HEK293 (cell line): ENCODE measurements at regions not wholly inside any gene's neighbourhood (a gene's known extent, or its start where the extent isn't known, plus 50 kb on each side); places are given as distances from the start of the nearest gene placed in this dataset.

Experiments
- CTCF ChIA-PET: fragments of 350-600 bp; formaldehyde crosslinking; extraction: SDS; loops from one replicate; lab custom pipeline; 2021; ENCODE audit warnings: antibody characterized with exemption; lab: Yijun Ruan, JAX
- POLR2A ChIA-PET: fragments of 300-600 bp; formaldehyde crosslinking; extraction: SDS; loops from one replicate; lab custom pipeline; 2020; ENCODE audit warnings: antibody characterized with exemption, inconsistent platforms; lab: Yijun Ruan, JAX
- H3K27ac ChIP-seq: fragments of 200-500 bp; sonication (Bioruptor generic); 2 replicates; pipeline ENCODE4 v1.5.1; 2014; ENCODE audit warnings: low read depth, low read length, control low read depth, inconsistent platforms; ENCODE audit errors: extremely low read depth
- H3K36me3 ChIP-seq, 2 experiments: fragments of 200-500 bp in 1 of 2; sonication (Bioruptor generic) in 1 of 2; 1 replicate in 1 of 2; 2 replicates in 1 of 2; pipeline ENCODE4 v1.5.1; 2014 to 2017; ENCODE audit warnings: inconsistent platforms in 2 of 2, low read length in 2 of 2; ENCODE audit not compliant: control insufficient read depth in 2 of 2, insufficient read depth in 1 of 2
- H3K4me1 ChIP-seq: fragments of 200-500 bp; sonication (Bioruptor generic); 2 replicates; pipeline ENCODE4 v1.5.1; 2014; ENCODE audit warnings: mild to moderate bottlenecking, low read length, inconsistent platforms; ENCODE audit not compliant: control insufficient read depth, insufficient read depth
- H3K4me3 ChIP-seq: 2 replicates; pipeline ENCODE4 v1.5.1; 2011; ENCODE audit warnings: low read depth, mild to moderate bottlenecking, control low read depth, low read length, moderate library complexity
- H3K9me3 ChIP-seq: fragments of 200-500 bp; sonication (Bioruptor generic); 2 replicates; pipeline ENCODE4 v1.5.1; 2014; ENCODE audit warnings: low read depth, low read length, inconsistent platforms; ENCODE audit not compliant: control insufficient read depth, insufficient read depth
- AEBP2 ChIP-seq: fragments of 450-650 bp; formaldehyde crosslinking; IDR thresholded peaks from 2 replicates; pipeline ENCODE4 v1.5.1; 2016; ENCODE audit warnings: missing biosample characterization, missing genetic modification characterization, borderline replicate concordance
- GLIS1 ChIP-seq: fragments of 450-650 bp; formaldehyde crosslinking; IDR thresholded peaks from 2 replicates; pipeline ENCODE4 v1.5.1; 2016; ENCODE audit warnings: missing biosample characterization, missing genetic modification characterization
- MZF1 ChIP-seq: fragments of 450-650 bp; formaldehyde crosslinking; IDR thresholded peaks from 2 replicates; pipeline ENCODE4 v1.5.1; 2017; ENCODE audit warnings: missing biosample characterization, missing genetic modification characterization, borderline replicate concordance
- SALL2 ChIP-seq: fragments of 450-650 bp; formaldehyde crosslinking; IDR thresholded peaks from 2 replicates; pipeline ENCODE4 v1.5.0; 2017; ENCODE audit warnings: missing biosample characterization, mild to moderate bottlenecking, missing genetic modification characterization, borderline replicate concordance
- SP7 ChIP-seq: fragments of 450-650 bp; formaldehyde crosslinking; IDR thresholded peaks from 2 replicates; pipeline ENCODE4 v1.5.1; 2016; ENCODE audit warnings: missing biosample characterization, missing genetic modification characterization
- ZBTB11 ChIP-seq: fragments of 450-650 bp; formaldehyde crosslinking; conservative IDR thresholded peaks from 2 replicates; pipeline ENCODE4 v1.5.1; 2016; ENCODE audit warnings: low read depth, missing biosample characterization, missing genetic modification characterization
- ZBTB20 ChIP-seq: fragments of 450-650 bp; formaldehyde crosslinking; IDR thresholded peaks from 2 replicates; pipeline ENCODE4 v1.5.1; 2016; ENCODE audit warnings: missing biosample characterization, missing genetic modification characterization
- ZNF121 ChIP-seq: fragments of 450-650 bp; formaldehyde crosslinking; IDR thresholded peaks from 2 replicates; pipeline ENCODE4 v1.5.1; 2016; ENCODE audit warnings: missing biosample characterization, missing genetic modification characterization
- ZNF221 ChIP-seq: fragments of 450-650 bp; formaldehyde crosslinking; IDR thresholded peaks from 2 replicates; pipeline ENCODE4 v1.5.1; 2017; ENCODE audit warnings: missing biosample characterization, missing genetic modification characterization, borderline replicate concordance
- ZNF24 ChIP-seq: fragments of 450-650 bp; formaldehyde crosslinking; IDR thresholded peaks from 2 replicates; pipeline ENCODE4 v1.5.1; 2016; ENCODE audit warnings: missing biosample characterization, missing genetic modification characterization
- ZNF274 ChIP-seq, 2 experiments: fragments of 200-500 bp in 1 of 2; fragments of 450-650 bp in 1 of 2; sonication (Bioruptor generic) in 1 of 2; formaldehyde crosslinking in 1 of 2; IDR thresholded peaks; 2 replicates each; pipeline versions ENCODE4 v1.5.1 to v1.6.1; 2014 to 2016; ENCODE audit warnings: borderline replicate concordance in 1 of 2, inconsistent platforms in 1 of 2, low read length in 1 of 2, missing biosample characterization in 1 of 2, missing genetic modification characterization in 1 of 2
- ZNF335 ChIP-seq: fragments of 450-650 bp; formaldehyde crosslinking; conservative IDR thresholded peaks from 2 replicates; pipeline ENCODE4 v1.5.1; 2016; ENCODE audit warnings: missing biosample characterization, missing genetic modification characterization
- ZNF48 ChIP-seq: fragments of 450-650 bp; formaldehyde crosslinking; IDR thresholded peaks from 2 replicates; pipeline ENCODE4 v1.5.1; 2016; ENCODE audit warnings: missing biosample characterization, missing genetic modification characterization
- ZNF560 ChIP-seq: fragments of 450-650 bp; formaldehyde crosslinking; IDR thresholded peaks from 2 replicates; pipeline ENCODE4 v1.5.1; 2017; ENCODE audit warnings: missing biosample characterization, missing genetic modification characterization, borderline replicate concordance
- ZNF629 ChIP-seq: fragments of 450-650 bp; formaldehyde crosslinking; IDR thresholded peaks from 2 replicates; pipeline ENCODE4 v1.5.1; 2017; ENCODE audit warnings: missing biosample characterization, missing genetic modification characterization
- ZNF747 ChIP-seq: fragments of 450-650 bp; formaldehyde crosslinking; IDR thresholded peaks from 2 replicates; pipeline ENCODE4 v1.5.1; 2016; ENCODE audit warnings: missing biosample characterization, missing genetic modification characterization
- ZNF76 ChIP-seq: fragments of 450-650 bp; formaldehyde crosslinking; IDR thresholded peaks from 2 replicates; pipeline ENCODE4; 2016; ENCODE audit warnings: low read depth, missing biosample characterization, missing genetic modification characterization, borderline replicate concordance
- ZNF843 ChIP-seq: fragments of 450-650 bp; formaldehyde crosslinking; IDR thresholded peaks from 2 replicates; pipeline ENCODE4 v1.5.1; 2016; ENCODE audit warnings: missing biosample characterization, missing genetic modification characterization
- TF ChIP-seq, protein P1 (sequence below): fragments of 450-650 bp; formaldehyde crosslinking; IDR thresholded peaks from 2 replicates; pipeline ENCODE4 v1.5.1; 2016; ENCODE audit warnings: missing biosample characterization, missing genetic modification characterization
- TF ChIP-seq, protein P2 (sequence below): fragments of 450-650 bp; formaldehyde crosslinking; IDR thresholded peaks from 2 replicates; pipeline ENCODE4 v1.5.1; 2016; ENCODE audit warnings: missing biosample characterization, missing genetic modification characterization, low read depth
- TF ChIP-seq, protein P3 (sequence below): fragments of 450-650 bp; formaldehyde crosslinking; IDR thresholded peaks from 2 replicates; pipeline ENCODE4 v1.5.1; 2016; ENCODE audit warnings: missing biosample characterization, missing genetic modification characterization

GRCh38 chr7:131880078-131880477, 323.6 kb upstream of the PODXL start:
- H3K4me3 ChIP-seq: no peak overlapping the region
- CTCF ChIA-PET: no interaction called here
- TF ChIP-seq GLIS1 (tag by site-specific recombination) (peak; percentile 63), ZNF747 (no peak), ZNF121 (tag by site-specific recombination) (no peak), MZF1 (tag by site-specific recombination) (no peak)
- TF ChIP-seq, all 188 proteins: peak for 1
- no peaks in the 10 kb centered on the region for H3K36me3 ChIP-seq
- H3K27ac ChIP-seq: no peak overlapping the region
- POLR2A ChIA-PET: no interaction called here
- H3K9me3 ChIP-seq: no peaks in the 10 kb centered on the region
- no peaks in the 10 kb centered on the region for H3K4me1 ChIP-seq

GRCh38 chr7:131879424-131879823, 323.0 kb upstream of the PODXL start:
- Histone ChIP-seq H3K27ac (no peak overlapping the region), H3K9me3 (no peaks in the 10 kb centered on the region), H3K36me3 (no peaks in the 10 kb centered on the region), H3K4me3 (no peak overlapping the region), H3K4me1 (no peaks in the 10 kb centered on the region)
- ChIA-PET CTCF (interaction anchor here (0.7 kb wide), 1 partner anchor 15 kb away, joined by 3 read pairs; no protein-coding TSS in a partner anchor), POLR2A (no interaction called here)
- no peak for TF ChIP-seq ZBTB11
- no peak for TF ChIP-seq AEBP2 (tag by site-specific recombination)
- TF ChIP-seq ZNF221: no peak
- no peak for TF ChIP-seq SALL2 (tag by site-specific recombination)
- TF ChIP-seq, protein P1, sequence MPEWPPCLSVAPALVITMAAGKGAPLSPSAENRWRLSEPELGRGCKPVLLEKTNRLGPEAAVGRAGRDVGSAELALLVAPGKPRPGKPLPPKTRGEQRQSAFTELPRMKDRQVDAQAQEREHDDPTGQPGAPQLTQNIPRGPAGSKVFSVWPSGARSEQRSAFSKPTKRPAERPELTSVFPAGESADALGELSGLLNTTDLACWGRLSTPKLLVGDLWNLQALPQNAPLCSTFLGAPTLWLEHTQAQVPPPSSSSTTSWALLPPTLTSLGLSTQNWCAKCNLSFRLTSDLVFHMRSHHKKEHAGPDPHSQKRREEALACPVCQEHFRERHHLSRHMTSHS (tag by site-specific recombination): no peak
- no peak for TF ChIP-seq ZNF274 (IDR thresholded peaks at IDR 0.05; ENCODE audit: low read length)
- TF ChIP-seq ZNF274 (tag by site-specific recombination; IDR thresholded peaks at IDR 0.05; ENCODE audit: borderline replicate concordance): no peak
- TF ChIP-seq ZNF76 (tag by site-specific recombination): no peak
- no peak for TF ChIP-seq ZBTB20 (tag by site-specific recombination)
- TF ChIP-seq ZNF560: no peak
- no peak for TF ChIP-seq ZNF843 (tag by site-specific recombination)

DNA sequence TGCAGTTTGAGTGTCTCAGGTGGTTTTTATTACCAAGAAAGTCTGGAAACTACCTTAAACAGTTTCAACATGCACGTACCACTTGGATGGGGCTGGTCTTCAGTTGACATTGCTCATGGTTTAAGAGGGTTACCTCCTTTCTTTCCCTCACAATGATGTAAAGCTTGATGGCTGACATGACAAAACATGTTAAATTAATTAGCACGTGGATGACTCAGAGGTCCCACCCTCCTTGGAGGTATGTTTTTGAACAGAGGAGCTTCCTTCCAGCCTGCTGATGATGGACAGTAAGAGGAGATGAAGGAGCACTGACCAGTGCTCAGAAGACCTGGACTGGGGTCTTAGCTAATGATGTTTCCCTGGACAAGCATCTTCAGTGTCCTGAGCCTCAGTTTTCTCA, 322.3 kb upstream of the PODXL start:
- Histone ChIP-seq H3K36me3 (no peaks in the 10 kb centered on the region), H3K4me3 (no peak overlapping the region), H3K4me1 (no peaks in the 10 kb centered on the region), H3K27ac (no peak overlapping the region)
- ChIA-PET CTCF (interaction anchor here (0.7 kb wide), 1 partner anchor 16 kb away, joined by 3 read pairs; no protein-coding TSS in a partner anchor), POLR2A (no interaction called here)
- TF ChIP-seq ZNF335 (tag by site-specific recombination): no peak
- peak; percentile 54; the same call in 1 of the 2 replicates for TF ChIP-seq ZNF629 (tag by site-specific recombination)
- no peak for TF ChIP-seq ZNF24 (tag by site-specific recombination)
- TF ChIP-seq, protein P2, sequence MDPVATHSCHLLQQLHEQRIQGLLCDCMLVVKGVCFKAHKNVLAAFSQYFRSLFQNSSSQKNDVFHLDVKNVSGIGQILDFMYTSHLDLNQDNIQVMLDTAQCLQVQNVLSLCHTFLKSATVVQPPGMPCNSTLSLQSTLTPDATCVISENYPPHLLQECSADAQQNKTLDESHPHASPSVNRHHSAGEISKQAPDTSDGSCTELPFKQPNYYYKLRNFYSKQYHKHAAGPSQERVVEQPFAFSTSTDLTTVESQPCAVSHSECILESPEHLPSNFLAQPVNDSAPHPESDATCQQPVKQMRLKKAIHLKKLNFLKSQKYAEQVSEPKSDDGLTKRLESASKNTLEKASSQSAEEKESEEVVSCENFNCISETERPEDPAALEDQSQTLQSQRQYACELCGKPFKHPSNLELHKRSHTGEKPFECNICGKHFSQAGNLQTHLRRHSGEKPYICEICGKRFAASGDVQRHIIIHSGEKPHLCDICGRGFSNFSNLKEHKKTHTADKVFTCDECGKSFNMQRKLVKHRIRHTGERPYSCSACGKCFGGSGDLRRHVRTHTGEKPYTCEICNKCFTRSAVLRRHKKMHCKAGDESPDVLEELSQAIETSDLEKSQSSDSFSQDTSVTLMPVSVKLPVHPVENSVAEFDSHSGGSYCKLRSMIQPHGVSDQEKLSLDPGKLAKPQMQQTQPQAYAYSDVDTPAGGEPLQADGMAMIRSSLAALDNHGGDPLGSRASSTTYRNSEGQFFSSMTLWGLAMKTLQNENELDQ (tag by site-specific recombination): no peak
- peak; percentile 48; the same call in 1 of the 2 replicates for TF ChIP-seq SP7 (tag by site-specific recombination)
- TF ChIP-seq, protein P3, sequence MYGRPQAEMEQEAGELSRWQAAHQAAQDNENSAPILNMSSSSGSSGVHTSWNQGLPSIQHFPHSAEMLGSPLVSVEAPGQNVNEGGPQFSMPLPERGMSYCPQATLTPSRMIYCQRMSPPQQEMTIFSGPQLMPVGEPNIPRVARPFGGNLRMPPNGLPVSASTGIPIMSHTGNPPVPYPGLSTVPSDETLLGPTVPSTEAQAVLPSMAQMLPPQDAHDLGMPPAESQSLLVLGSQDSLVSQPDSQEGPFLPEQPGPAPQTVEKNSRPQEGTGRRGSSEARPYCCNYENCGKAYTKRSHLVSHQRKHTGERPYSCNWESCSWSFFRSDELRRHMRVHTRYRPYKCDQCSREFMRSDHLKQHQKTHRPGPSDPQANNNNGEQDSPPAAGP (tag by site-specific recombination): 0 out of 2 replicates have a peak, but pooled peaks have one; percentile 51
- TF ChIP-seq ZNF48 (tag by site-specific recombination): no peak
- TF ChIP-seq, all 188 proteins: peak for 3
- H3K9me3 ChIP-seq: no peaks in the 10 kb centered on the region
